WTC11 (cell line): ENCODE measurements at regions not wholly inside any gene's neighbourhood (a gene's known extent, or its start where the extent isn't known, plus 50 kb on each side); places are given as distances from the start of the nearest gene placed in this dataset.

Experiments used
- ATAC-seq: fragments of 200-7000 bp; cut with Tn5 transposase; 2 replicates; pipeline ENCODE4 v1.10.0; 2021; ENCODE audit warnings: mild to moderate bottlenecking, moderate library complexity
- CTCF ChIA-PET: fragments of 300-600 bp; sonication (Branson Sonifier 250); formaldehyde crosslinking; loops from one replicate; lab custom pipeline; 2021; ENCODE audit warnings: antibody characterized with exemption; lab: Charles Lee
- POLR2A ChIA-PET: fragments of 350-600 bp; sonication (Branson Sonifier 250); formaldehyde crosslinking; loops from one replicate; lab custom pipeline; 2021; ENCODE audit warnings: antibody characterized with exemption; lab: Charles Lee
- DNase-seq: peaks from one replicate; pipeline ENCODE4 v3.0.0; 2021; ENCODE audit warnings: low spot score
- H3K27ac Mint-ChIP-seq: 2 replicates; pipeline ENCODE4 v1.8.0; 2021; ENCODE audit warnings: mixed read lengths
- H3K27me3 Mint-ChIP-seq: 2 replicates; pipeline ENCODE4 v1.8.0; 2021; ENCODE audit warnings: low read depth, mild to moderate bottlenecking, moderate library complexity, mixed read lengths
- H3K36me3 Mint-ChIP-seq: 2 replicates; pipeline ENCODE4 v1.8.0; 2021; ENCODE audit warnings: mixed read lengths
- H3K4me1 Mint-ChIP-seq: 2 replicates; pipeline ENCODE4 v1.8.0; 2022; ENCODE audit warnings: mixed read lengths
- H3K4me3 Mint-ChIP-seq: 2 replicates; pipeline ENCODE4 v1.8.0; 2021; ENCODE audit warnings: mild to moderate bottlenecking, moderate library complexity, mixed read lengths
- H3K9me3 Mint-ChIP-seq: 2 replicates; pipeline ENCODE4 v1.8.0; 2021; ENCODE audit warnings: mixed read lengths
- AR ChIP-seq: fragments of 250-450 bp; sonication (Bioruptor Pico); IDR thresholded peaks from 2 replicates; pipeline ENCODE4 v1.9.0; 2021; ENCODE audit warnings: mild to moderate bottlenecking
- ATF1 ChIP-seq: sonication (generic); formaldehyde crosslinking; IDR thresholded peaks from 2 replicates; pipeline ENCODE4 v1.8.1; 2023; ENCODE audit warnings: mild to moderate bottlenecking, moderate library complexity, missing genetic modification reagents
- CTCF ChIP-seq: fragments of 200-600 bp; IDR thresholded peaks from 2 replicates; pipeline ENCODE4 v1.8.0; 2022; ENCODE audit warnings: antibody characterized with exemption
- E2F5 ChIP-seq: sonication (generic); formaldehyde crosslinking; IDR thresholded peaks from 2 replicates; pipeline ENCODE4 v1.8.1; 2022; ENCODE audit warnings: mild to moderate bottlenecking, moderate library complexity, missing genetic modification reagents
- ERG ChIP-seq: fragments of 250-450 bp; sonication (Bioruptor Pico); IDR thresholded peaks from 2 replicates; pipeline ENCODE4 v1.8.0; 2021; ENCODE audit warnings: mild to moderate bottlenecking
- ETV6 ChIP-seq: sonication (generic); formaldehyde crosslinking; IDR thresholded peaks from 2 replicates; pipeline ENCODE4 v1.8.1; 2022; ENCODE audit warnings: mild to moderate bottlenecking, missing genetic modification reagents
- FOXP1 ChIP-seq: sonication (generic); formaldehyde crosslinking; IDR thresholded peaks from 2 replicates; pipeline ENCODE4 v1.8.0; 2022; ENCODE audit warnings: missing genetic modification reagents, mild to moderate bottlenecking, moderate library complexity, borderline replicate concordance
- GRHL2 ChIP-seq: fragments of 250-450 bp; sonication (Bioruptor Pico); IDR thresholded peaks from 2 replicates; pipeline ENCODE4 v1.8.0; 2022; ENCODE audit warnings: mild to moderate bottlenecking, moderate library complexity; ENCODE audit not compliant: insufficient replicate concordance, severe bottlenecking
- JUN ChIP-seq: sonication (generic); formaldehyde crosslinking; IDR thresholded peaks from 2 replicates; pipeline ENCODE4 v1.8.0; 2023; ENCODE audit warnings: mild to moderate bottlenecking, missing genetic modification reagents
- MLX ChIP-seq: sonication (generic); formaldehyde crosslinking; IDR thresholded peaks from 2 replicates; pipeline ENCODE4 v1.8.1; 2023; ENCODE audit warnings: mild to moderate bottlenecking, missing genetic modification reagents, moderate library complexity
- NR1H2 ChIP-seq: sonication (generic); formaldehyde crosslinking; IDR thresholded peaks from 2 replicates; pipeline ENCODE4 v1.9.0; 2021; ENCODE audit warnings: mild to moderate bottlenecking, moderate library complexity, missing genetic modification reagents
- OVOL2 ChIP-seq: fragments of 250-450 bp; sonication (Bioruptor Pico); IDR thresholded peaks from 2 replicates; pipeline ENCODE4 v1.9.0; 2021; ENCODE audit warnings: mild to moderate bottlenecking, borderline replicate concordance
- PREB ChIP-seq: sonication (generic); formaldehyde crosslinking; IDR thresholded peaks from 2 replicates; pipeline ENCODE4 v1.8.1; 2022; ENCODE audit warnings: mild to moderate bottlenecking, missing genetic modification reagents, moderate library complexity, borderline replicate concordance
- SMAD3 ChIP-seq: sonication (generic); formaldehyde crosslinking; IDR thresholded peaks from 2 replicates; pipeline ENCODE4 v1.8.0; 2022; ENCODE audit warnings: missing genetic modification reagents, mild to moderate bottlenecking, borderline replicate concordance
- SOX15 ChIP-seq: fragments of 250-450 bp; sonication (Bioruptor Pico); IDR thresholded peaks from 2 replicates; pipeline ENCODE4 v1.9.0; 2021; ENCODE audit warnings: mild to moderate bottlenecking
- ZBTB43 ChIP-seq: sonication (generic); formaldehyde crosslinking; IDR thresholded peaks from 2 replicates; pipeline ENCODE4 v1.8.1; 2023; ENCODE audit warnings: mild to moderate bottlenecking, missing genetic modification reagents
- ZNF263 ChIP-seq: sonication (generic); formaldehyde crosslinking; IDR thresholded peaks from 2 replicates; pipeline ENCODE4 v1.8.1; 2022; ENCODE audit warnings: low read depth, mild to moderate bottlenecking, moderate library complexity, missing genetic modification reagents
- ZNF281 ChIP-seq: sonication (generic); formaldehyde crosslinking; IDR thresholded peaks from 2 replicates; pipeline ENCODE4 v1.8.0; 2023; ENCODE audit warnings: mild to moderate bottlenecking, missing genetic modification reagents
- ZNF416 ChIP-seq: fragments of 250-450 bp; sonication (Bioruptor Pico); IDR thresholded peaks from 2 replicates; pipeline ENCODE4 v1.9.0; 2021; ENCODE audit warnings: mild to moderate bottlenecking, inconsistent platforms

- DNase-seq (no peak), ATAC-seq (no peak)
- Mint-ChIP-seq H3K4me3 (no peak overlapping the region), H3K4me1 (peaks cover 16% of the 10 kb centered on the region), H3K9me3 (no peaks in the 10 kb centered on the region), H3K27ac (no peak overlapping the region), H3K27me3 (no peaks in the 10 kb centered on the region), H3K36me3 (no peaks in the 10 kb centered on the region)
- POLR2A ChIA-PET, result no interaction called here
- CTCF ChIA-PET, result no interaction called here
- TF ChIP-seq ETV6 (CRISPR knock-in tag) (no peak), MLX (CRISPR knock-in tag) (no peak), ATF1 (CRISPR knock-in tag) (no peak), ERG (CRISPR knock-in tag) (no peak), OVOL2 (CRISPR knock-in tag) (no peak), AR (CRISPR knock-in tag) (no peak), NR1H2 (no peak)
Observed at GRCh38 chr9:108634672-108635462, 220.9 kb downstream of the ACTL7B start.

- ATAC-seq (no peak), DNase-seq (no peak)
- ChIA-PET POLR2A (no interaction called here), CTCF (no interaction called here)
- peaks cover 6% of the 10 kb centered on the region; the same call in 1 of the 2 replicates for H3K9me3 Mint-ChIP-seq
- no peaks in the 10 kb centered on the region for H3K27me3 Mint-ChIP-seq
- no peak for TF ChIP-seq GRHL2
- no peak for TF ChIP-seq SMAD3 (CRISPR knock-in tag)
- TF ChIP-seq ZNF263, result no peak
- no peak for TF ChIP-seq ZNF281
- TF ChIP-seq ZBTB43 (CRISPR knock-in tag), result no peak
- no peak for TF ChIP-seq JUN (CRISPR knock-in tag)
- no peak for TF ChIP-seq SOX15 (CRISPR knock-in tag)
- TF ChIP-seq CTCF, result no peak
- no peak for TF ChIP-seq ZNF416
- TF ChIP-seq PREB (CRISPR knock-in tag), result no peak
- TF ChIP-seq E2F5 (CRISPR knock-in tag), result no peak
- TF ChIP-seq FOXP1 (CRISPR knock-in tag), result no peak
- no peak overlapping the region for H3K27ac Mint-ChIP-seq
- no peaks in the 10 kb centered on the region for H3K36me3 Mint-ChIP-seq
- H3K4me3 Mint-ChIP-seq, result no peak overlapping the region
- peaks cover 16% of the 10 kb centered on the region for H3K4me1 Mint-ChIP-seq
Observed at GRCh38 chr9:108634204-108634603, 221.6 kb downstream of the ACTL7B start.
